ENCODE measurements at regions not wholly inside any gene's neighbourhood (a gene's known extent, or its start where the extent isn't known, plus 50 kb on each side); places are given as distances from the start of the nearest gene placed in this dataset.

- TF ChIP-seq POLR2A (IDR thresholded peaks at IDR 0.05; ENCODE audit: low read depth, low read length) (no peak), TAF1 (IDR thresholded peaks at IDR 0.05; ENCODE audit: low read depth, low read length) (no peak), SPI1 (IDR thresholded peaks at IDR 0.05; ENCODE audit: low read depth, low read length) (no peak)
Observed at GRCh38 chr18:34495506-34495905, 214.6 kb upstream of the DTNA start.

All from GM12891 (cell line).